Liver (tissue), 8 donors: ENCODE measurements at regions not wholly inside any gene's neighbourhood (a gene's known extent, or its start where the extent isn't known, plus 50 kb on each side); places are given as distances from the start of the nearest gene placed in this dataset.

ENCODE experiments used
- DNase-seq: peaks from one replicate; pipeline ENCODE4 v3.0.0-alpha.2; 2017; ENCODE audit warnings: low spot score
- H3K27ac ChIP-seq, 2 donors: one replicate each; pipeline ENCODE4 v1.7.0; 2013; ENCODE audit warnings: inconsistent platforms in 2 of 2, low read length in 2 of 2, control low read depth in 1 of 2, low read depth in 1 of 2, mild to moderate bottlenecking in 1 of 2
- H3K27me3 ChIP-seq, 4 donors: one replicate each; pipeline versions ENCODE4 v1.6.1 to v1.7.0; 2013; ENCODE audit warnings: low read length in 3 of 4, inconsistent platforms in 1 of 4, mild to moderate bottlenecking in 1 of 4, moderate library complexity in 1 of 4; ENCODE audit not compliant: control insufficient read depth in 4 of 4, insufficient read depth in 4 of 4
- H3K36me3 ChIP-seq, 4 donors: one replicate each; pipeline versions ENCODE4 v1.6.1 to v1.7.0; 2013; ENCODE audit warnings: low read length in 3 of 4, mild to moderate bottlenecking in 3 of 4, low read depth in 1 of 4, moderate library complexity in 1 of 4; ENCODE audit not compliant: control insufficient read depth in 4 of 4, insufficient read depth in 3 of 4
- H3K4me1 ChIP-seq, 4 donors: one replicate each; pipeline versions ENCODE4 v1.6.1 to v1.7.0; 2013; ENCODE audit warnings: low read length in 3 of 4, mild to moderate bottlenecking in 3 of 4, moderate library complexity in 1 of 4; ENCODE audit not compliant: control insufficient read depth in 4 of 4, insufficient read depth in 4 of 4
- H3K4me3 ChIP-seq, 3 donors: one replicate each; pipeline versions ENCODE4 v1.6.1 to v1.7.0; 2013; ENCODE audit warnings: low read length in 3 of 3, control low read depth in 1 of 3, low read depth in 1 of 3, mild to moderate bottlenecking in 1 of 3
- H3K9ac ChIP-seq, 2 donors: one replicate each; pipeline ENCODE4 v1.7.0; 2013; ENCODE audit warnings: low read length in 2 of 2, mild to moderate bottlenecking in 2 of 2, moderate library complexity in 2 of 2, control low read depth in 1 of 2, low read depth in 1 of 2
- H3K9me3 ChIP-seq, 4 donors: one replicate each; pipeline versions ENCODE4 v1.6.1 to v1.7.0; 2013; ENCODE audit warnings: low read length in 3 of 4; ENCODE audit not compliant: control insufficient read depth in 4 of 4
- EGR1 ChIP-seq, 2 donors: IDR thresholded peaks; 2 replicates each; pipeline ENCODE4 v1.6.1; 2016 to 2018; ENCODE audit warnings: antibody characterized with exemption in 2 of 2, low read depth in 2 of 2
- FOXA1 ChIP-seq: IDR thresholded peaks from 2 replicates; pipeline ENCODE4 v1.6.1; 2016; ENCODE audit warnings: antibody characterized with exemption
- FOXA2 ChIP-seq: IDR thresholded peaks from 2 replicates; pipeline ENCODE4 v1.6.1; 2016; ENCODE audit warnings: antibody characterized with exemption
- GABPA ChIP-seq, 2 donors: IDR thresholded peaks in 1 of 2; conservative IDR thresholded peaks in 1 of 2; 2 replicates each; pipeline ENCODE4 v1.6.1; 2016; ENCODE audit warnings: antibody characterized with exemption in 2 of 2, mild to moderate bottlenecking in 1 of 2, moderate library complexity in 1 of 2
- HNF4A ChIP-seq, 2 donors: conservative IDR thresholded peaks; 2 replicates each; pipeline ENCODE4 v1.6.1; 2016; ENCODE audit warnings: antibody characterized with exemption in 2 of 2, mild to moderate bottlenecking in 2 of 2
- HNF4G ChIP-seq: IDR thresholded peaks from 2 replicates; pipeline ENCODE4 v1.6.1; 2016; ENCODE audit warnings: antibody characterized with exemption
- JUND ChIP-seq, 2 donors: IDR thresholded peaks; 2 replicates each; pipeline ENCODE4 v1.6.1; 2016; ENCODE audit warnings: antibody characterized with exemption in 2 of 2
- NR2F2 ChIP-seq: IDR thresholded peaks from 2 replicates; pipeline ENCODE4 v1.6.1; 2016; ENCODE audit warnings: antibody characterized with exemption
- RAD21 ChIP-seq, 2 donors: IDR thresholded peaks; 2 replicates each; pipeline ENCODE4 v1.6.1; 2016; ENCODE audit warnings: antibody characterized with exemption in 2 of 2, mild to moderate bottlenecking in 2 of 2
- SP1 ChIP-seq: IDR thresholded peaks from 2 replicates; pipeline ENCODE4 v1.6.1; 2018; ENCODE audit warnings: antibody characterized with exemption, mild to moderate bottlenecking
- TAF1 ChIP-seq: conservative IDR thresholded peaks from 2 replicates; pipeline ENCODE4 v1.6.1; 2016; ENCODE audit warnings: antibody characterized with exemption, mild to moderate bottlenecking
- WGBS: extraction: QIAGEN DNeasy Blood & Tissue Kit; methylation state at CpG from one replicate; pipeline ENCODE4 v1.1.7; 2013; 5-methylcytosine and 5-hydroxymethylcytosine counted together
- TF ChIP-seq, protein P1 (sequence below): IDR thresholded peaks from 2 replicates; pipeline ENCODE4 v1.6.1; 2016; ENCODE audit warnings: antibody characterized with exemption
- TF ChIP-seq, protein P2 (sequence below): IDR thresholded peaks from 2 replicates; pipeline ENCODE4 v1.6.1; 2016; ENCODE audit warnings: antibody characterized with exemption
- TF ChIP-seq, protein P3 (sequence below): fragments of 150-350 bp; IDR thresholded peaks from 2 replicates; pipeline ENCODE4 v1.5.1; 2017; ENCODE audit warnings: improper control_type of control experiment, low read depth, low read length; ENCODE audit not compliant: missing input control
- TF ChIP-seq, protein P4 (sequence below): IDR thresholded peaks from 2 replicates; pipeline ENCODE4 v1.6.1; 2016; ENCODE audit warnings: antibody characterized with exemption
- donor health status: healthy.
- donor health status: healthy.
- donor health status: healthy.
- donor health status: healthy.
- donor health status: healthy.

DNA sequence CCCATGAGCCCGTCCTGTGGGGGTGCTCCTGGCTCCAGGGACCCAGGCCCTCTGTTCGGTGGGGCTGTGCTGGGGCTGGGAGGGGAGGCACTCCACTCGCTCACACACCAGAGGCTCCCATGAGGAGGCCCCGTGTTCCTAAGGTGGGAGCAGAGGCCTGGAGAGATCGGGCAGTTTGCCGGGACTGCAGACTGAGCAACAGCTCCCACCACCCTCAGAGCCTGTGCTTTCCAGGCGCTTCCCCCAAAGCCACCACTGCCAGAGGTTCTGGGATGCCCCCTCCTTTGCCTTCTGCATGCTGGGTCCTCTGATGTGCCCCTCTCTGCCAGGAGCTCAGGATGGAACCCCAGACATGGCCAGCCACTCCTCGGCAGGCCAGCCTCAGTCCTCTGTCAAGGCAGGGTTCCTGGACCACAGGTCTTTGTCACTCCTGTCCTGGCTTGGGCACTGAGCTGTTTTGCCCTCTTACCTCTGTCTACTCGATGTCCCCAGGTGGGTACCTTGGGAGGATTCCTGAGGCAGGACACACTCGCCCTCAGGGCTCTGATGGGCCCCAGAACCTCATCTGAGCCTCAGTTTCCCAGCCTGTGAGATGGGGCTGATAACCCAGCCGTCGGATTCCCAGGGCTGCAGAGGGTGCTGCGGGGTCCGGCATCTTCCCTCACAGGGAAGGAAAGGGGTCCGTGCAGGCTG lies 80.8 kb downstream of the TSPAN17 start:
- H3K27me3 ChIP-seq = peaks cover 0 to 7% (median 2%) of the 10 kb centered on the region in 4 donors
- H3K4me1 ChIP-seq = no peaks in the 10 kb centered on the region
- DNase-seq = no peak

DNA sequence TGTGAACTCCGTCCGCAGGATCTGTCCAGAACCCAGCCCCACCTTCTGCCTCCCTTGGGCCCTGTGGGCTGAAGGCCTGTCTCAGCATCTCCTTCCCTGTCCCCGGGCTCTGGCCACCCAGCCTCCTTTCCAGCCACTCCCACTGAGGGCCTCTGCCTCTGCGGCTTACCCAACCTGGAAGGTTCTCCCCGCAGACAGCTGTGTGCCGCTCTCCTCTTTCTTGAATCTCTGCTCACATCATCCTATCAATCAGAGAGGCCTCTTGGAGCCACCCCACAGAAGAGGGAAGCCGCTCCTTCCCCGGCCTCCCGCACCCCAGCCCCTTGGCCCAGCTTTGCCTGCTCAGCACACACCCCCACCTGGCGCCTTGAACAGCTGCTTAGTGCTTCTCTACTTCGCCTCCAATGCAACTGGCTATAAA lies 81.5 kb upstream of the UNC5A start:
- Histone ChIP-seq H3K4me3 (no peak overlapping the region), H3K9me3 (peaks cover 0 to 5% (median 4%) of the 10 kb centered on the region in 4 donors), H3K27ac (no peak overlapping the region), H3K36me3 (no peaks in the 10 kb centered on the region), H3K27me3 (peaks cover 0 to 7% (median 2%) of the 10 kb centered on the region in 4 donors), H3K9ac (no peak overlapping the region), H3K4me1 (no peaks in the 10 kb centered on the region)
- DNase-seq = no peak
- TF ChIP-seq SP1 (no peak), HNF4G (no peak)
- WGBS = 78% methylated on average over 11 of the region's 11 CpGs

More for the DNA sequence above, 80.8 kb downstream of the TSPAN17 start:
- TF ChIP-seq, protein P1, sequence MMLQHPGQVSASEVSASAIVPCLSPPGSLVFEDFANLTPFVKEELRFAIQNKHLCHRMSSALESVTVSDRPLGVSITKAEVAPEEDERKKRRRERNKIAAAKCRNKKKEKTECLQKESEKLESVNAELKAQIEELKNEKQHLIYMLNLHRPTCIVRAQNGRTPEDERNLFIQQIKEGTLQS = no peak
- TF ChIP-seq, protein P2, sequence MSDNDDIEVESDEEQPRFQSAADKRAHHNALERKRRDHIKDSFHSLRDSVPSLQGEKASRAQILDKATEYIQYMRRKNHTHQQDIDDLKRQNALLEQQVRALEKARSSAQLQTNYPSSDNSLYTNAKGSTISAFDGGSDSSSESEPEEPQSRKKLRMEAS = no peak
- TF ChIP-seq GABPA (IDR thresholded peaks at IDR 0.05 in 1 of 2, conservative IDR thresholded peaks at IDR 0.05 in 1 of 2) = no peak
- TF ChIP-seq FOXA2 = no peak
- no peak for TF ChIP-seq FOXA1
- TF ChIP-seq TAF1 = no peak
- no peak for TF ChIP-seq JUND (IDR thresholded peaks at IDR 0.05)
- TF ChIP-seq, protein P3, sequence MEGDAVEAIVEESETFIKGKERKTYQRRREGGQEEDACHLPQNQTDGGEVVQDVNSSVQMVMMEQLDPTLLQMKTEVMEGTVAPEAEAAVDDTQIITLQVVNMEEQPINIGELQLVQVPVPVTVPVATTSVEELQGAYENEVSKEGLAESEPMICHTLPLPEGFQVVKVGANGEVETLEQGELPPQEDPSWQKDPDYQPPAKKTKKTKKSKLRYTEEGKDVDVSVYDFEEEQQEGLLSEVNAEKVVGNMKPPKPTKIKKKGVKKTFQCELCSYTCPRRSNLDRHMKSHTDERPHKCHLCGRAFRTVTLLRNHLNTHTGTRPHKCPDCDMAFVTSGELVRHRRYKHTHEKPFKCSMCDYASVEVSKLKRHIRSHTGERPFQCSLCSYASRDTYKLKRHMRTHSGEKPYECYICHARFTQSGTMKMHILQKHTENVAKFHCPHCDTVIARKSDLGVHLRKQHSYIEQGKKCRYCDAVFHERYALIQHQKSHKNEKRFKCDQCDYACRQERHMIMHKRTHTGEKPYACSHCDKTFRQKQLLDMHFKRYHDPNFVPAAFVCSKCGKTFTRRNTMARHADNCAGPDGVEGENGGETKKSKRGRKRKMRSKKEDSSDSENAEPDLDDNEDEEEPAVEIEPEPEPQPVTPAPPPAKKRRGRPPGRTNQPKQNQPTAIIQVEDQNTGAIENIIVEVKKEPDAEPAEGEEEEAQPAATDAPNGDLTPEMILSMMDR = no peak
- TF ChIP-seq, protein P4, sequence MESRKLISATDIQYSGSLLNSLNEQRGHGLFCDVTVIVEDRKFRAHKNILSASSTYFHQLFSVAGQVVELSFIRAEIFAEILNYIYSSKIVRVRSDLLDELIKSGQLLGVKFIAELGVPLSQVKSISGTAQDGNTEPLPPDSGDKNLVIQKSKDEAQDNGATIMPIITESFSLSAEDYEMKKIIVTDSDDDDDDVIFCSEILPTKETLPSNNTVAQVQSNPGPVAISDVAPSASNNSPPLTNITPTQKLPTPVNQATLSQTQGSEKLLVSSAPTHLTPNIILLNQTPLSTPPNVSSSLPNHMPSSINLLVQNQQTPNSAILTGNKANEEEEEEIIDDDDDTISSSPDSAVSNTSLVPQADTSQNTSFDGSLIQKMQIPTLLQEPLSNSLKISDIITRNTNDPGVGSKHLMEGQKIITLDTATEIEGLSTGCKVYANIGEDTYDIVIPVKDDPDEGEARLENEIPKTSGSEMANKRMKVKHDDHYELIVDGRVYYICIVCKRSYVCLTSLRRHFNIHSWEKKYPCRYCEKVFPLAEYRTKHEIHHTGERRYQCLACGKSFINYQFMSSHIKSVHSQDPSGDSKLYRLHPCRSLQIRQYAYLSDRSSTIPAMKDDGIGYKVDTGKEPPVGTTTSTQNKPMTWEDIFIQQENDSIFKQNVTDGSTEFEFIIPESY = no peak
- no peak for TF ChIP-seq RAD21 (IDR thresholded peaks at IDR 0.05)
- TF ChIP-seq HNF4A (conservative IDR thresholded peaks at IDR 0.05) = no peak
- no peak for TF ChIP-seq HNF4G
- no peak for TF ChIP-seq NR2F2
- TF ChIP-seq EGR1 (IDR thresholded peaks at IDR 0.05; ENCODE audit: low read depth in 2 of 2) = no peak
- Histone ChIP-seq H3K9me3 (peaks cover 0 to 5% (median 4%) of the 10 kb centered on the region in 4 donors), H3K27ac (no peak overlapping the region), H3K9ac (no peak overlapping the region), H3K4me3 (no peak overlapping the region), H3K36me3 (no peaks in the 10 kb centered on the region)
- WGBS = 82% methylated on average over 15 of the region's 15 CpGs
